ENCODE measurements at regions not wholly inside any gene's neighbourhood (a gene's known extent, or its start where the extent isn't known, plus 50 kb on each side); places are given as distances from the start of the nearest gene placed in this dataset.

- Histone ChIP-seq H3K9me2 (replicated peaks; ENCODE audit: control insufficient read depth, low read length) (no peaks in the 10 kb centered on the region), H3K36me3 (ENCODE audit: control insufficient read depth, low read length) (no peaks in the 10 kb centered on the region), H4K20me1 (ENCODE audit: control insufficient read depth, insufficient read depth, low read depth, low read length) (no peaks in the 10 kb centered on the region), H3K4me1 (ENCODE audit: control insufficient read depth, low read length) (no peaks in the 10 kb centered on the region), H3K9me3 (ENCODE audit: control insufficient read depth, insufficient read depth, low read length) (no peaks in the 10 kb centered on the region), H3K27ac (ENCODE audit: low read depth, low read length) (no peak overlapping the region), H3K4me3 (ENCODE audit: low read length) (no peak overlapping the region), H3K4me2 (ENCODE audit: low read length) (no peak overlapping the region), H3K27me3 (ENCODE audit: control insufficient read depth, low read length) (no peaks in the 10 kb centered on the region), H3K79me2 (ENCODE audit: control insufficient read depth, low read length) (no peaks in the 10 kb centered on the region), H3F3A (ENCODE audit: control insufficient read depth, insufficient read depth) (no peaks in the 10 kb centered on the region)
- TF ChIP-seq, protein P1, sequence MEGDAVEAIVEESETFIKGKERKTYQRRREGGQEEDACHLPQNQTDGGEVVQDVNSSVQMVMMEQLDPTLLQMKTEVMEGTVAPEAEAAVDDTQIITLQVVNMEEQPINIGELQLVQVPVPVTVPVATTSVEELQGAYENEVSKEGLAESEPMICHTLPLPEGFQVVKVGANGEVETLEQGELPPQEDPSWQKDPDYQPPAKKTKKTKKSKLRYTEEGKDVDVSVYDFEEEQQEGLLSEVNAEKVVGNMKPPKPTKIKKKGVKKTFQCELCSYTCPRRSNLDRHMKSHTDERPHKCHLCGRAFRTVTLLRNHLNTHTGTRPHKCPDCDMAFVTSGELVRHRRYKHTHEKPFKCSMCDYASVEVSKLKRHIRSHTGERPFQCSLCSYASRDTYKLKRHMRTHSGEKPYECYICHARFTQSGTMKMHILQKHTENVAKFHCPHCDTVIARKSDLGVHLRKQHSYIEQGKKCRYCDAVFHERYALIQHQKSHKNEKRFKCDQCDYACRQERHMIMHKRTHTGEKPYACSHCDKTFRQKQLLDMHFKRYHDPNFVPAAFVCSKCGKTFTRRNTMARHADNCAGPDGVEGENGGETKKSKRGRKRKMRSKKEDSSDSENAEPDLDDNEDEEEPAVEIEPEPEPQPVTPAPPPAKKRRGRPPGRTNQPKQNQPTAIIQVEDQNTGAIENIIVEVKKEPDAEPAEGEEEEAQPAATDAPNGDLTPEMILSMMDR (IDR thresholded peaks at IDR 0.05; ENCODE audit: low read depth, low read length, poor library complexity, severe bottlenecking) = no peak
- TF ChIP-seq EZH2phosphoT487 (IDR thresholded peaks at IDR 0.05; ENCODE audit: borderline replicate concordance, low read length) = no peak
These were observed 256.8 kb upstream of the CDH5 start for GRCh38 chr16:66109677-66110076.

DNA sequence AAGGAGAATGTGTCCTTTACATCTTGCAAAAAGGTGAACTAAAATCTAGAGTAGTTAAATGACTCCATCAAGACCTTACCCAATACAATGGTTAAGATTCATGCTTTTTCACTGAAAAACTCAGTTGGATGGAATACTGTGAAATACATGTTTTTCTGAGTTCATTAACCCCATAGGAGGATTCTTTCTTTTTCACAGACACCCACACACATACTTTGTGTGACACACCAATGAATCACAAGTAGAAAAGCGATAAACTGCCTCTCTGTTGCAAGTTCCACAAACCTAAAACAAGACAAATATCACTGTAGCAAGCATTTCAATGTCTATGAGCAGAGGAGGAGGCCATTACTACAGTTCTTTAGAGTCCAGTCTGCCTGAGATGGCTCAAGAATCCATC, 258.8 kb upstream of the CDH5 start:
- TF ChIP-seq EZH2phosphoT487 (IDR thresholded peaks at IDR 0.05; ENCODE audit: borderline replicate concordance, low read length) = no peak
- TF ChIP-seq, protein P1 (IDR thresholded peaks at IDR 0.05; ENCODE audit: low read depth, low read length, poor library complexity, severe bottlenecking) = no peak
- H3K79me2 ChIP-seq (ENCODE audit: control insufficient read depth, low read length) = no peaks in the 10 kb centered on the region
- no peak overlapping the region for H3K27ac ChIP-seq (ENCODE audit: low read depth, low read length)
- no peak overlapping the region for H3K4me3 ChIP-seq (ENCODE audit: low read length)
- no peaks in the 10 kb centered on the region for H3K4me1 ChIP-seq (ENCODE audit: control insufficient read depth, low read length)
- no peaks in the 10 kb centered on the region for H3K9me3 ChIP-seq (ENCODE audit: control insufficient read depth, insufficient read depth, low read length)
- no peaks in the 10 kb centered on the region for H3F3A ChIP-seq (ENCODE audit: control insufficient read depth, insufficient read depth)
- H3K27me3 ChIP-seq (ENCODE audit: control insufficient read depth, low read length) = no peaks in the 10 kb centered on the region
- H4K20me1 ChIP-seq (ENCODE audit: control insufficient read depth, insufficient read depth, low read depth, low read length) = no peaks in the 10 kb centered on the region
- H3K4me2 ChIP-seq (ENCODE audit: low read length) = no peak overlapping the region
- H3K9me2 ChIP-seq (replicated peaks; ENCODE audit: control insufficient read depth, low read length) = no peaks in the 10 kb centered on the region
- H3K36me3 ChIP-seq (ENCODE audit: control insufficient read depth, low read length) = no peaks in the 10 kb centered on the region

DNA sequence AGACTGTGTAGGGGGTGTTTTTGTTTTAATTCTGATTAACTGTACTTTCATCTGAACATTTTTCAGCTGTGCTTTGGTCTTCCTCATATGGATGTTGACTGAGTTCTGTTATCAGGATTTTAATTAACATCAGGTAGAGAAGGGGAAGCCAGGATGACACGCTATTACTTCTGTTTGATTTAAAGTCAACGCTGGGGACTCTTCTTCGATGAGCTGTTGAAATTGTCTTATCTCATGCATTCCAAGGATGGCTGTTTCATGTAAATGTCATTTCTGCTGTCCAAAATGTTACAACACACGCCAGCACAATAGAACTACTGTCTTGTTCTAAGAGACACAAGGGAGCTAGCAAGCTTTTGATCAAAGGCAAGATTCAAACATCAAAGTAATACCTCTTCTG, 263.3 kb upstream of the CDH5 start:
- no peaks in the 10 kb centered on the region for H3F3A ChIP-seq (ENCODE audit: control insufficient read depth, insufficient read depth)
- no peaks in the 10 kb centered on the region for H3K9me3 ChIP-seq (ENCODE audit: control insufficient read depth, insufficient read depth, low read length)
- no peaks in the 10 kb centered on the region for H3K27me3 ChIP-seq (ENCODE audit: control insufficient read depth, low read length)
- H3K79me2 ChIP-seq (ENCODE audit: control insufficient read depth, low read length) = no peaks in the 10 kb centered on the region
- no peak for TF ChIP-seq EZH2phosphoT487 (IDR thresholded peaks at IDR 0.05; ENCODE audit: borderline replicate concordance, low read length)
- TF ChIP-seq, protein P1 (IDR thresholded peaks at IDR 0.05; ENCODE audit: low read depth, low read length, poor library complexity, severe bottlenecking) = no peak
- no peaks in the 10 kb centered on the region for H4K20me1 ChIP-seq (ENCODE audit: control insufficient read depth, insufficient read depth, low read depth, low read length)
- no peaks in the 10 kb centered on the region for H3K9me2 ChIP-seq (replicated peaks; ENCODE audit: control insufficient read depth, low read length)
- no peaks in the 10 kb centered on the region for H3K4me1 ChIP-seq (ENCODE audit: control insufficient read depth, low read length)
- no peak overlapping the region for H3K4me3 ChIP-seq (ENCODE audit: low read length)
- H3K36me3 ChIP-seq (ENCODE audit: control insufficient read depth, low read length) = no peaks in the 10 kb centered on the region
- no peak overlapping the region for H3K4me2 ChIP-seq (ENCODE audit: low read length)
- no peak overlapping the region for H3K27ac ChIP-seq (ENCODE audit: low read depth, low read length)

GRCh38 chr16:66099306-66099705, 267.2 kb upstream of the CDH5 start:
- H3K9me2 ChIP-seq (replicated peaks; ENCODE audit: control insufficient read depth, low read length) = no peaks in the 10 kb centered on the region

More at GRCh38 chr16:66099306-66099705, 267.2 kb upstream of the CDH5 start:
- Histone ChIP-seq H3K79me2 (ENCODE audit: control insufficient read depth, low read length) (no peaks in the 10 kb centered on the region), H3K4me3 (ENCODE audit: low read length) (no peak overlapping the region), H3K4me2 (ENCODE audit: low read length) (no peak overlapping the region), H3K9me3 (ENCODE audit: control insufficient read depth, insufficient read depth, low read length) (no peaks in the 10 kb centered on the region), H3F3A (ENCODE audit: control insufficient read depth, insufficient read depth) (no peaks in the 10 kb centered on the region), H4K20me1 (ENCODE audit: control insufficient read depth, insufficient read depth, low read depth, low read length) (no peaks in the 10 kb centered on the region), H3K4me1 (ENCODE audit: control insufficient read depth, low read length) (no peaks in the 10 kb centered on the region), H3K27me3 (ENCODE audit: control insufficient read depth, low read length) (no peaks in the 10 kb centered on the region), H3K27ac (ENCODE audit: low read depth, low read length) (no peak overlapping the region), H3K36me3 (ENCODE audit: control insufficient read depth, low read length) (no peaks in the 10 kb centered on the region)
- TF ChIP-seq EZH2phosphoT487 (IDR thresholded peaks at IDR 0.05; ENCODE audit: borderline replicate concordance, low read length) = no peak
- TF ChIP-seq, protein P1 (IDR thresholded peaks at IDR 0.05; ENCODE audit: low read depth, low read length, poor library complexity, severe bottlenecking) = no peak

All from DOHH2 (cell line).